KMS-11 (cell line): ENCODE measurements at regions not wholly inside any gene's neighbourhood (a gene's known extent, or its start where the extent isn't known, plus 50 kb on each side); places are given as distances from the start of the nearest gene placed in this dataset.

Experiments used
- H2AFZ ChIP-seq: fragments of 200-600 bp; sonication (generic); 2 replicates; pipeline ENCODE4 v1.6.1; 2016; ENCODE audit warnings: antibody characterized with exemption, mixed run types, low read depth
- H3K27ac ChIP-seq: fragments of 200-600 bp; sonication (generic); 2 replicates; pipeline ENCODE4 v1.6.1; 2016; ENCODE audit warnings: mild to moderate bottlenecking, mixed run types
- H3K27me3 ChIP-seq: fragments of 200-600 bp; sonication (generic); 2 replicates; pipeline ENCODE4 v1.6.1; 2017; ENCODE audit warnings: mild to moderate bottlenecking, low read depth, mixed run types, moderate library complexity; ENCODE audit not compliant: insufficient read depth
- H3K36me3 ChIP-seq: fragments of 200-600 bp; sonication (generic); 2 replicates; pipeline ENCODE4 v1.6.1; 2017; ENCODE audit warnings: mild to moderate bottlenecking, mixed run types; ENCODE audit not compliant: insufficient read depth
- H3K4me1 ChIP-seq: fragments of 200-600 bp; sonication (generic); 2 replicates; pipeline ENCODE4 v1.6.1; 2016; ENCODE audit warnings: mild to moderate bottlenecking, low read depth, mixed run types; ENCODE audit not compliant: poor library complexity, severe bottlenecking
- H3K4me2 ChIP-seq: fragments of 200-600 bp; sonication (generic); 2 replicates; pipeline ENCODE4 v1.7.0; 2016; ENCODE audit warnings: mild to moderate bottlenecking, mixed run types
- H3K4me3 ChIP-seq: fragments of 200-600 bp; sonication (generic); IDR thresholded peaks from 2 replicates; pipeline ENCODE4 v1.6.1; 2017; ENCODE audit warnings: low read depth, low read length, mixed read lengths; ENCODE audit not compliant: insufficient read depth
- H3K79me2 ChIP-seq: fragments of 200-600 bp; sonication (generic); 2 replicates; pipeline ENCODE4 v1.6.1; 2016; ENCODE audit warnings: low read depth, mixed run types; ENCODE audit not compliant: insufficient read depth
- H3K9ac ChIP-seq: fragments of 200-600 bp; sonication (generic); 2 replicates; pipeline ENCODE4 v1.6.1; 2016; ENCODE audit warnings: mild to moderate bottlenecking, mixed run types
- H4K20me1 ChIP-seq: fragments of 200-600 bp; sonication (generic); 2 replicates; pipeline ENCODE4 v1.6.1; 2016; ENCODE audit warnings: mild to moderate bottlenecking, mixed run types; ENCODE audit not compliant: insufficient read depth
- CTCF ChIP-seq: fragments of 200-600 bp; sonication (generic); conservative IDR thresholded peaks from 2 replicates; pipeline ENCODE4 v1.6.1; 2017; ENCODE audit warnings: low read depth, mild to moderate bottlenecking, antibody characterized with exemption, low read length, moderate library complexity, mixed read lengths

- Histone ChIP-seq H3K27ac (no peak overlapping the region), H3K9ac (no peak overlapping the region), H3K27me3 (no peaks in the 10 kb centered on the region), H3K4me1 (no peaks in the 10 kb centered on the region), H2AFZ (no peak overlapping the region), H3K4me3 (no peak overlapping the region), H4K20me1 (no peaks in the 10 kb centered on the region), H3K36me3 (no peaks in the 10 kb centered on the region), H3K79me2 (no peaks in the 10 kb centered on the region), H3K4me2 (no peak overlapping the region)
- no peak for TF ChIP-seq CTCF
These were observed 505.5 kb downstream of the CDH8 start for GRCh38 chr16:61530697-61531096.

- no peak overlapping the region for H3K4me3 ChIP-seq
- H3K4me1 ChIP-seq = no peaks in the 10 kb centered on the region
- no peaks in the 10 kb centered on the region for H4K20me1 ChIP-seq
- no peak overlapping the region for H3K9ac ChIP-seq
- H3K27ac ChIP-seq = no peak overlapping the region
- H3K27me3 ChIP-seq = no peaks in the 10 kb centered on the region
- no peak overlapping the region for H3K4me2 ChIP-seq
- H3K79me2 ChIP-seq = no peaks in the 10 kb centered on the region
- no peak overlapping the region for H2AFZ ChIP-seq
- TF ChIP-seq CTCF = no peak
- H3K36me3 ChIP-seq = no peaks in the 10 kb centered on the region
These were observed 535.4 kb downstream of the CDH8 start for GRCh38 chr16:61500851-61501250.

GRCh38 chr16:61480250-61480649 lies 556.0 kb downstream of the CDH8 start:
- no peaks in the 10 kb centered on the region for H3K79me2 ChIP-seq
- no peaks in the 10 kb centered on the region for H4K20me1 ChIP-seq
- H2AFZ ChIP-seq = no peak overlapping the region
- H3K4me1 ChIP-seq = no peaks in the 10 kb centered on the region
- H3K27ac ChIP-seq = no peak overlapping the region
- H3K4me3 ChIP-seq = no peak overlapping the region
- no peaks in the 10 kb centered on the region for H3K27me3 ChIP-seq
- H3K9ac ChIP-seq = no peak overlapping the region
- H3K36me3 ChIP-seq = no peaks in the 10 kb centered on the region
- no peak for TF ChIP-seq CTCF
- no peak overlapping the region for H3K4me2 ChIP-seq

- no peak overlapping the region for H3K9ac ChIP-seq
- TF ChIP-seq CTCF = no peak
These were observed 564.5 kb downstream of the CDH8 start for GRCh38 chr16:61471737-61472136.

More at GRCh38 chr16:61471737-61472136, 564.5 kb downstream of the CDH8 start:
- Histone ChIP-seq H3K4me1 (no peaks in the 10 kb centered on the region), H3K36me3 (no peaks in the 10 kb centered on the region), H3K4me2 (no peak overlapping the region), H3K79me2 (no peaks in the 10 kb centered on the region), H3K4me3 (no peak overlapping the region), H3K27me3 (no peaks in the 10 kb centered on the region), H3K27ac (no peak overlapping the region), H4K20me1 (no peaks in the 10 kb centered on the region), H2AFZ (no peak overlapping the region)
